Uterus (tissue), 3 donors: ENCODE measurements at regions not wholly inside any gene's neighbourhood (a gene's known extent, or its start where the extent isn't known, plus 50 kb on each side); places are given as distances from the start of the nearest gene placed in this dataset.

ENCODE experiments used
- DNase-seq, 2 donors: peaks; one replicate each; pipeline ENCODE4 v3.0.0-alpha.2; 2019 to 2020
- H3K27ac ChIP-seq, 2 donors: fragments of 200-600 bp; sonication (generic); 1 replicate in 1 of 2; 2 replicates in 1 of 2; pipeline ENCODE4 v1.5.1; 2016 to 2018
- H3K27me3 ChIP-seq, 2 donors: fragments of 200-600 bp; sonication (generic); one replicate each; pipeline ENCODE4 v1.5.1; 2018 to 2019; ENCODE audit warnings: control low read depth in 1 of 2
- H3K36me3 ChIP-seq, 2 donors: fragments of 200-600 bp; sonication (generic); one replicate each; pipeline ENCODE4 v1.5.1; 2019; ENCODE audit warnings: control low read depth in 1 of 2
- H3K4me1 ChIP-seq, 2 donors: fragments of 200-600 bp; sonication (generic); one replicate each; pipeline ENCODE4 v1.5.1; 2018 to 2019; ENCODE audit warnings: control low read depth in 1 of 2
- H3K4me3 ChIP-seq, 2 donors: fragments of 200-600 bp; sonication (generic); 1 replicate in 1 of 2; 2 replicates in 1 of 2; pipeline ENCODE4 v1.5.1; 2018 to 2019; ENCODE audit warnings: mild to moderate bottlenecking in 1 of 2
- H3K9me3 ChIP-seq, 2 donors: fragments of 200-600 bp; sonication (generic); one replicate each; pipeline ENCODE4 v1.5.1; 2019; ENCODE audit warnings: control low read depth in 1 of 2
- CTCF ChIP-seq, 4 experiments: fragments of 200-600 bp in 2 of 4; fragments of 450-650 bp in 2 of 4; sonication (generic) in 2 of 4; IDR thresholded peaks; one replicate each; pipeline ENCODE4 v1.5.1; 2016 to 2019; ENCODE audit warnings: antibody characterized with exemption in 4 of 4, mild to moderate bottlenecking in 2 of 4, moderate library complexity in 1 of 4
- POLR2A ChIP-seq, 2 donors: fragments of 450-650 bp; IDR thresholded peaks; one replicate each; pipeline ENCODE4 v1.6.1; 2016; ENCODE audit warnings: antibody characterized with exemption in 2 of 2, mild to moderate bottlenecking in 1 of 2, moderate library complexity in 1 of 2
- intact Hi-C: fragments of 100-400 bp; cut with DNase I; formaldehyde crosslinking; loops from one replicate; pipeline ENCODE4 v1.15.1; 2023; ENCODE audit warnings: low total_unique reads
- donor health status: DM: yes; HTN: yes; CAD: no.

- Histone ChIP-seq H3K36me3 (no peaks in the 10 kb centered on the region), H3K27me3 (no peaks in the 10 kb centered on the region), H3K4me1 (no peaks in the 10 kb centered on the region), H3K4me3 (no peak overlapping the region), H3K9me3 (no peaks in the 10 kb centered on the region), H3K27ac (no peak overlapping the region)
- TF ChIP-seq POLR2A (IDR thresholded peaks at IDR 0.05) (no peak), CTCF (IDR thresholded peaks at IDR 0.05) (no peak)
- no peak for DNase-seq
- intact Hi-C loops = no loop called here
Measured at GRCh38 chr2:129755786-129756185, 223.7 kb upstream of the RAB6C start.

GRCh38 chr2:129756276-129756675 is 223.2 kb upstream of the RAB6C start:
- intact Hi-C loops = no loop called here
- TF ChIP-seq POLR2A (IDR thresholded peaks at IDR 0.05) (no peak), CTCF (IDR thresholded peaks at IDR 0.05) (no peak)
- Histone ChIP-seq H3K27me3 (no peaks in the 10 kb centered on the region), H3K9me3 (no peaks in the 10 kb centered on the region), H3K27ac (no peak overlapping the region), H3K36me3 (no peaks in the 10 kb centered on the region), H3K4me3 (no peak overlapping the region), H3K4me1 (no peaks in the 10 kb centered on the region)
- no peak for DNase-seq

- no peaks in the 10 kb centered on the region for H3K4me1 ChIP-seq
- H3K9me3 ChIP-seq = no peaks in the 10 kb centered on the region
- no peak overlapping the region for H3K4me3 ChIP-seq
- H3K27ac ChIP-seq = no peak overlapping the region
- no peak for TF ChIP-seq CTCF (IDR thresholded peaks at IDR 0.05)
- no peak for TF ChIP-seq POLR2A (IDR thresholded peaks at IDR 0.05)
- H3K36me3 ChIP-seq = no peaks in the 10 kb centered on the region
- DNase-seq = no peak
- intact Hi-C loops = no loop called here
- H3K27me3 ChIP-seq = no peaks in the 10 kb centered on the region
Measured at GRCh38 chr2:129757366-129757914, 222.0 kb upstream of the RAB6C start.

- TF ChIP-seq CTCF (IDR thresholded peaks at IDR 0.05) = no peak
- TF ChIP-seq POLR2A (IDR thresholded peaks at IDR 0.05) = no peak
- H3K27ac ChIP-seq = no peak overlapping the region
- H3K4me3 ChIP-seq = peak overlapping the region; percentile 9 to 26
- no peaks in the 10 kb centered on the region for H3K27me3 ChIP-seq
- intact Hi-C loops = no loop called here
- no peak for DNase-seq
- H3K9me3 ChIP-seq = no peaks in the 10 kb centered on the region
- H3K4me1 ChIP-seq = no peaks in the 10 kb centered on the region
- H3K36me3 ChIP-seq = no peaks in the 10 kb centered on the region
Measured at GRCh38 chr2:129757915-129758783, 221.3 kb upstream of the RAB6C start.

GRCh38 chr2:129758784-129759471 is 220.5 kb upstream of the RAB6C start:
- Histone ChIP-seq H3K9me3 (no peaks in the 10 kb centered on the region), H3K36me3 (no peaks in the 10 kb centered on the region), H3K4me3 (peak overlapping the region; percentile 9 to 26), H3K27ac (no peak overlapping the region), H3K4me1 (no peaks in the 10 kb centered on the region), H3K27me3 (no peaks in the 10 kb centered on the region)
- intact Hi-C loops = no loop called here
- no peak for DNase-seq
- TF ChIP-seq CTCF (IDR thresholded peaks at IDR 0.05) (no peak), POLR2A (IDR thresholded peaks at IDR 0.05) (no peak)
